ENCODE measurements at regions not wholly inside any gene's neighbourhood (a gene's known extent, or its start where the extent isn't known, plus 50 kb on each side); places are given as distances from the start of the nearest gene placed in this dataset.

- TF ChIP-seq CTCF (IDR thresholded peaks at IDR 0.05) = no peak
- TF ChIP-seq, protein P1, sequence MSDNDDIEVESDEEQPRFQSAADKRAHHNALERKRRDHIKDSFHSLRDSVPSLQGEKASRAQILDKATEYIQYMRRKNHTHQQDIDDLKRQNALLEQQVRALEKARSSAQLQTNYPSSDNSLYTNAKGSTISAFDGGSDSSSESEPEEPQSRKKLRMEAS (CRISPR knock-in tag; IDR thresholded peaks at IDR 0.05) = no peak
- no peak for TF ChIP-seq TCF7 (CRISPR knock-in tag; IDR thresholded peaks at IDR 0.05; ENCODE audit: low read depth)
- TF ChIP-seq GABPB1 (CRISPR knock-in tag; IDR thresholded peaks at IDR 0.05) = no peak
- TF ChIP-seq PRRX2 (CRISPR knock-in tag; IDR thresholded peaks at IDR 0.05) = no peak
- TF ChIP-seq IRF2 (CRISPR knock-in tag; IDR thresholded peaks at IDR 0.05; ENCODE audit: borderline replicate concordance, low read depth) = no peak
- no peak for TF ChIP-seq ZNF121 (CRISPR knock-in tag; IDR thresholded peaks at IDR 0.05)
- TF ChIP-seq ESRRA (CRISPR knock-in tag; IDR thresholded peaks at IDR 0.05; ENCODE audit: borderline replicate concordance) = no peak
- TF ChIP-seq ARID4B (CRISPR knock-in tag; IDR thresholded peaks at IDR 0.05; ENCODE audit: borderline replicate concordance) = no peak
- TF ChIP-seq CBFB (CRISPR knock-in tag; IDR thresholded peaks at IDR 0.05; ENCODE audit: low read depth) = no peak
- no peak for TF ChIP-seq ZNF263 (CRISPR knock-in tag; IDR thresholded peaks at IDR 0.05; ENCODE audit: low read depth)
- no peak for TF ChIP-seq ETV6 (CRISPR knock-in tag; IDR thresholded peaks at IDR 0.05)
- TF ChIP-seq ZNF423 (CRISPR knock-in tag; IDR thresholded peaks at IDR 0.05) = no peak
Measured at GRCh38 chr6:14885498-14885897, 360.4 kb upstream of the JARID2 start.
